ENCODE measurements at regions not wholly inside any gene's neighbourhood (a gene's known extent, or its start where the extent isn't known, plus 50 kb on each side); places are given as distances from the start of the nearest gene placed in this dataset.

DNA sequence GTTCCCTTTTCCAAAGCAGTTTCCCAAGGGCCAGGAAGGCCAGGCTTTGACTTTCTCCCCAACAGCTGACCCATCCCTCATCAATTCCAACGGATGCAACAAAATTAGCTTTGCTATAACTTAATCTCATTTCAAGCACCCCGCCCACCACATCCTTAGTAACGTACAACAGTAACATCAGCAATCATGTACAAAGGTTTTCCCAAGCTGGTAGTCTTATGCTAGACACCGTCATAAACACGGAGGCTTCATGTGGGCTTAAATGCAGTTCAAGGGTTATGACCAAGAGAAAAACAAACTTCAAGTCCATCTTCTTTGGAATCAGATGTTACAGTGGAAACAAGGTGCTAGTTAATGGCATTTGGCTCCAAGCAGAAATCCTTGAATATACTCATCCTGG, 66.6 kb downstream of the EOMES start:
- no peak for TF ChIP-seq CTCF (conservative IDR thresholded peaks at IDR 0.05; ENCODE audit: low read length)
- TF ChIP-seq EZH2phosphoT487 (IDR thresholded peaks at IDR 0.05; ENCODE audit: borderline replicate concordance) = no peak
